ENCODE measurements at regions not wholly inside any gene's neighbourhood (a gene's known extent, or its start where the extent isn't known, plus 50 kb on each side); places are given as distances from the start of the nearest gene placed in this dataset.

GRCh38 chr9:89685698-89686097, 80.9 kb downstream of the GADD45G start:
- Histone ChIP-seq H3K79me2 (ENCODE audit: insufficient read depth) (no peaks in the 10 kb centered on the region), H3K9ac (no peak overlapping the region), H3K4me3 (ENCODE audit: low read depth in 2 of 2, low read length in 1 of 2) (no peak overlapping the region), H4K20me1 (ENCODE audit: insufficient read depth) (no peaks in the 10 kb centered on the region), H3K9me3 (no peaks in the 10 kb centered on the region), H3K27ac (ENCODE audit: low read depth in 2 of 2, low read length in 1 of 2) (no peak overlapping the region), H3K4me2 (no peak overlapping the region), H2AFZ (ENCODE audit: low read depth) (no peak overlapping the region), H3K27me3 (ENCODE audit: insufficient read depth) (no peaks in the 10 kb centered on the region), H3F3A (replicated peaks; ENCODE audit: insufficient read depth) (no peaks in the 10 kb centered on the region), H3K4me1 (ENCODE audit: control insufficient read depth in 1 of 2, insufficient read depth in 2 of 2, low read depth in 1 of 2, low read length in 1 of 2) (peaks cover 0 to 30% of the 10 kb centered on the region in 2 experiments; a peak in 1 of 4 replicates), H3K36me3 (replicated peaks in 1 of 2; ENCODE audit: control insufficient read depth in 1 of 2, insufficient read depth in 2 of 2, low read length in 1 of 2) (no peaks in the 10 kb centered on the region), H3K9me2 (no peaks in the 10 kb centered on the region)
- DNase-seq = no peak
- 73% methylated on average over 6 of the region's 9 CpGs for WGBS (ENCODE audit: low lambda C conversion rate)
- ChIA-PET POLR2A (interaction anchor here (1.5 kb wide), 1 partner anchor 10 kb away, joined by 4 read pairs; no protein-coding TSS in a partner anchor), CTCF (interaction anchor here (1.5 to 1.8 kb wide), 2 partner anchors 25 to 82 kb away, joined by 4 to 8 read pairs; no protein-coding TSS in a partner anchor)
- TF ChIP-seq NRF1 (IDR thresholded peaks at IDR 0.05; ENCODE audit: low read depth, low read length) (no peak), GABPA (IDR thresholded peaks at IDR 0.05; ENCODE audit: low read depth) (no peak), FOSL2 (IDR thresholded peaks at IDR 0.05; ENCODE audit: borderline replicate concordance, low read depth) (no peak), TCF12 (IDR thresholded peaks at IDR 0.05) (no peak), TAF1 (IDR thresholded peaks at IDR 0.05; ENCODE audit: borderline replicate concordance, low read depth, low read length) (no peak), RAD21 (IDR thresholded peaks at IDR 0.05; ENCODE audit: low read length) (no peak), USF1 (IDR thresholded peaks at IDR 0.05; ENCODE audit: borderline replicate concordance, low read depth) (no peak), RFX5 (IDR thresholded peaks at IDR 0.05; ENCODE audit: low read length) (no peak), MEF2A (IDR thresholded peaks at IDR 0.05; ENCODE audit: borderline replicate concordance, low read depth) (no peak), TEAD4 (IDR thresholded peaks at IDR 0.05; ENCODE audit: borderline replicate concordance, insufficient read depth) (no peak), EP300 (IDR thresholded peaks at IDR 0.05; ENCODE audit: borderline replicate concordance in 1 of 2, low read depth in 1 of 2, low read length in 1 of 2) (no peak), GATA2 (CRISPR knock-in tag; IDR thresholded peaks at IDR 0.05) (no peak), JUND (IDR thresholded peaks at IDR 0.05) (no peak), RXRA (IDR thresholded peaks at IDR 0.05; ENCODE audit: borderline replicate concordance, low read depth) (no peak), CTCF (IDR thresholded peaks at IDR 0.05) (no peak), ELF1 (IDR thresholded peaks at IDR 0.05) (no peak), CHD2 (IDR thresholded peaks at IDR 0.05; ENCODE audit: low read length, partially characterized antibody) (no peak), POLR2AphosphoS5 (IDR thresholded peaks at IDR 0.05; ENCODE audit: low read depth, low read length) (no peak)

GRCh38 chr9:89686126-89686525, 81.3 kb downstream of the GADD45G start:
- H3K27me3 ChIP-seq (ENCODE audit: insufficient read depth) = no peaks in the 10 kb centered on the region
- H3K4me2 ChIP-seq = no peak overlapping the region
- no peaks in the 10 kb centered on the region for H3K9me3 ChIP-seq
- no peaks in the 10 kb centered on the region for H3K36me3 ChIP-seq (replicated peaks in 1 of 2; ENCODE audit: control insufficient read depth in 1 of 2, insufficient read depth in 2 of 2, low read length in 1 of 2)
- no peak overlapping the region for H3K4me3 ChIP-seq (ENCODE audit: low read depth in 2 of 2, low read length in 1 of 2)
- no peaks in the 10 kb centered on the region for H4K20me1 ChIP-seq (ENCODE audit: insufficient read depth)
- no peaks in the 10 kb centered on the region for H3F3A ChIP-seq (replicated peaks; ENCODE audit: insufficient read depth)
- CTCF ChIA-PET = interaction anchor here (1.5 to 1.8 kb wide), 2 partner anchors 25 to 83 kb away, joined by 4 to 8 read pairs; no protein-coding TSS in a partner anchor
- H3K9ac ChIP-seq = no peak overlapping the region
- H3K79me2 ChIP-seq (ENCODE audit: insufficient read depth) = no peaks in the 10 kb centered on the region
- no peak for DNase-seq
- H3K27ac ChIP-seq (ENCODE audit: low read depth in 2 of 2, low read length in 1 of 2) = peak overlapping the region in 1 of 2 experiments; percentile 9; a peak in 1 of 4 replicates
- H3K4me1 ChIP-seq (ENCODE audit: control insufficient read depth in 1 of 2, insufficient read depth in 2 of 2, low read depth in 1 of 2, low read length in 1 of 2) = peaks cover 0 to 29% of the 10 kb centered on the region in 2 experiments; a peak in 1 of 4 replicates
- no peak overlapping the region for H2AFZ ChIP-seq (ENCODE audit: low read depth)
- POLR2A ChIA-PET = no interaction called here
- 18% methylated on average over 5 of the region's 5 CpGs for WGBS (ENCODE audit: low lambda C conversion rate)
- H3K9me2 ChIP-seq = no peaks in the 10 kb centered on the region
- TF ChIP-seq NRF1 (IDR thresholded peaks at IDR 0.05; ENCODE audit: low read depth, low read length) (no peak), TCF12 (IDR thresholded peaks at IDR 0.05) (no peak), RAD21 (IDR thresholded peaks at IDR 0.05; ENCODE audit: low read length) (no peak), TEAD4 (IDR thresholded peaks at IDR 0.05; ENCODE audit: borderline replicate concordance, insufficient read depth) (no peak), ELF1 (IDR thresholded peaks at IDR 0.05) (no peak), POLR2AphosphoS5 (IDR thresholded peaks at IDR 0.05; ENCODE audit: low read depth, low read length) (no peak), FOXM1 (IDR thresholded peaks at IDR 0.05; ENCODE audit: low read depth) (no peak), GATA2 (CRISPR knock-in tag; IDR thresholded peaks at IDR 0.05) (no peak), IRF3 (IDR thresholded peaks at IDR 0.05; ENCODE audit: low read depth, low read length) (no peak), RCOR1 (IDR thresholded peaks at IDR 0.05; ENCODE audit: low read length) (no peak), MEF2A (IDR thresholded peaks at IDR 0.05; ENCODE audit: borderline replicate concordance, low read depth) (no peak), MAX (IDR thresholded peaks at IDR 0.05; ENCODE audit: low read depth) (no peak), YY1 (IDR thresholded peaks at IDR 0.05; ENCODE audit: low read depth) (no peak), SMC3 (IDR thresholded peaks at IDR 0.05; ENCODE audit: low read depth, low read length) (no peak)

Measured in SK-N-SH (cell line).